GM12891 (cell line): ENCODE measurements at regions not wholly inside any gene's neighbourhood (a gene's known extent, or its start where the extent isn't known, plus 50 kb on each side); places are given as distances from the start of the nearest gene placed in this dataset.

Experiments
- POLR2A ChIP-seq: IDR thresholded peaks from 2 replicates; pipeline ENCODE4 v1.6.1; 2011; ENCODE audit warnings: low read depth, low read length, control low read depth
- POLR2AphosphoS5 ChIP-seq: IDR thresholded peaks from 2 replicates; pipeline ENCODE4 v1.6.1; 2011; ENCODE audit warnings: low read depth, low read length, control low read depth
- SPI1 ChIP-seq: IDR thresholded peaks from 2 replicates; pipeline ENCODE4 v1.6.1; 2011; ENCODE audit warnings: low read depth, low read length, control low read depth

DNA sequence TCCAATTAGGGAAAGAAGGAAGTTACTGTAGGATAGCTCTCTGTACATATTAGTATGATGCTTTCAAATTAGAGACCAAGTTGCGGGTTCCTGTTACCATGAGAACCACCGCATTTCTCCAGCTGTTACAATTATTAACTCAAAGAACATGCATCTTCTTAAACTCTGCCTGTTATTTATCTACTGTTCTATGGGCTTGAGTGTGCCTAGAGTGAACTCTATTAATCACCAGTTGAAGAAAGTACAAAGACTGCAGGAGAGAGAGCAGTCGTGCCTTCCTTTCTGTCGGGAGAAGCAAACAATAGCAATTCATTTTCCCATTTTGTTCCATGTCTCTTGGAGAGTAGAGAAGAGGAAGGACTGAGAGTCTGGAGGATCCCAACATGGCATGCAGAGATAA lies 1071.2 kb downstream of the TYW1 start:
- TF ChIP-seq POLR2AphosphoS5 (no peak), POLR2A (no peak), SPI1 (no peak)
